ENCODE measurements at regions not wholly inside any gene's neighbourhood (a gene's known extent, or its start where the extent isn't known, plus 50 kb on each side); places are given as distances from the start of the nearest gene placed in this dataset.

GRCh38 chr2:66957677-66958076 lies 439.5 kb upstream of the ETAA1 start:
- no peak for TF ChIP-seq SPI1 (IDR thresholded peaks at IDR 0.05; ENCODE audit: borderline replicate concordance, low read depth)
- TF ChIP-seq GABPA (IDR thresholded peaks at IDR 0.05; ENCODE audit: low read depth), result no peak
- no peak for TF ChIP-seq CTCF (IDR thresholded peaks at IDR 0.05; ENCODE audit: insufficient read depth, low read length)
